OCI-LY7 (cell line): ENCODE measurements at regions not wholly inside any gene's neighbourhood (a gene's known extent, or its start where the extent isn't known, plus 50 kb on each side); places are given as distances from the start of the nearest gene placed in this dataset.

Experiments
- CTCF ChIP-seq: fragments of 200-600 bp; sonication (generic); conservative IDR thresholded peaks from 2 replicates; pipeline ENCODE4 v1.5.1; 2014; ENCODE audit warnings: mild to moderate bottlenecking, antibody characterized with exemption, low read length, moderate library complexity, mixed read lengths
- EZH2phosphoT487 ChIP-seq: fragments of 200-600 bp; sonication (generic); IDR thresholded peaks from 2 replicates; pipeline ENCODE4 v1.6.1; 2018; ENCODE audit warnings: low read depth, borderline replicate concordance, mild to moderate bottlenecking, mixed run types, antibody characterized with exemption, low read length, moderate library complexity, mixed read lengths

- no peak for TF ChIP-seq CTCF
- no peak for TF ChIP-seq EZH2phosphoT487
Measured at GRCh38 chr9:82438581-82438980, 450.0 kb downstream of the SPATA31D1 start.
